OCI-LY3 (cell line): ENCODE measurements at regions not wholly inside any gene's neighbourhood (a gene's known extent, or its start where the extent isn't known, plus 50 kb on each side); places are given as distances from the start of the nearest gene placed in this dataset.

ENCODE experiments used
- EZH2phosphoT487 ChIP-seq: fragments of 200-600 bp; shearing (Covaris generic); IDR thresholded peaks from 2 replicates; pipeline ENCODE4 v1.6.1; 2018; ENCODE audit warnings: antibody characterized with exemption, mixed run types, low read depth
- TF ChIP-seq, protein P1 (sequence below): fragments of 200-600, 300-600 bp; sonication (generic); IDR thresholded peaks from 2 replicates; pipeline ENCODE4 v1.5.1; 2014; ENCODE audit warnings: antibody characterized with exemption, low read length, low read depth

DNA sequence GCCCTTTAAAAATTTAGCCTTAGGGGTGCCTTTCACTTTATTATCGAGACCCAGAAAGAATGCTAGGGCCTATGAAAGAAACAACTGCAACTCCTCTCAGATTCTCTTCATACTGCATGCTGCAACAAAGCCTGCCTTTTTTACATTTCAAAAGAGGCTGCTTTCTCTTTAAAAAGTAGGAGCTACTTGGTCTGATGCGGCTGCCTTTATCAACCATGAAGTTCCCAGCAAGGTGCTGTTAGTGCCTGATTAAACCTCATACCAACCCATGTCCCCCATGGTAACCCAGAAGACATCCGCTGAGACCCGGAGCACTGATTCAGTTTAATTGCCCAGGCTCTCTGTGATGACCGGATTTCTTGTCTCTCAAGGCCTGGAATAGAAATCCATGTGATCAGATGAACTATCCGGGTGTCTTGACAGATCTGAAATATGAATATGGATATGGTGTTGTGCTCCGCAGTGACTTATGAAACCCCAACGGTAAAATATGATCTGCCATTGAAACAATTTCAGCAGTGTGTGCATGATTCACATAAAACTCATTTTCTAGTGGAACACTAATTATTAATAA is 368.3 kb downstream of the ZNF521 start:
- TF ChIP-seq, protein P1, sequence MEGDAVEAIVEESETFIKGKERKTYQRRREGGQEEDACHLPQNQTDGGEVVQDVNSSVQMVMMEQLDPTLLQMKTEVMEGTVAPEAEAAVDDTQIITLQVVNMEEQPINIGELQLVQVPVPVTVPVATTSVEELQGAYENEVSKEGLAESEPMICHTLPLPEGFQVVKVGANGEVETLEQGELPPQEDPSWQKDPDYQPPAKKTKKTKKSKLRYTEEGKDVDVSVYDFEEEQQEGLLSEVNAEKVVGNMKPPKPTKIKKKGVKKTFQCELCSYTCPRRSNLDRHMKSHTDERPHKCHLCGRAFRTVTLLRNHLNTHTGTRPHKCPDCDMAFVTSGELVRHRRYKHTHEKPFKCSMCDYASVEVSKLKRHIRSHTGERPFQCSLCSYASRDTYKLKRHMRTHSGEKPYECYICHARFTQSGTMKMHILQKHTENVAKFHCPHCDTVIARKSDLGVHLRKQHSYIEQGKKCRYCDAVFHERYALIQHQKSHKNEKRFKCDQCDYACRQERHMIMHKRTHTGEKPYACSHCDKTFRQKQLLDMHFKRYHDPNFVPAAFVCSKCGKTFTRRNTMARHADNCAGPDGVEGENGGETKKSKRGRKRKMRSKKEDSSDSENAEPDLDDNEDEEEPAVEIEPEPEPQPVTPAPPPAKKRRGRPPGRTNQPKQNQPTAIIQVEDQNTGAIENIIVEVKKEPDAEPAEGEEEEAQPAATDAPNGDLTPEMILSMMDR, result no peak
- TF ChIP-seq EZH2phosphoT487, result no peak
